Body of pancreas (tissue), 4 donors: ENCODE measurements at regions not wholly inside any gene's neighbourhood (a gene's known extent, or its start where the extent isn't known, plus 50 kb on each side); places are given as distances from the start of the nearest gene placed in this dataset.
"Not testable (repeated sequence)": the region's sequence is repeated elsewhere in the genome, so short reads cannot be mapped to it uniquely, and the experiment has no call there.

ENCODE experiments used
- ATAC-seq: fragments of 150-250 bp; one replicate; pipeline ENCODE4 v1.9.1; 2016
- DNase-seq, 4 donors: peaks; one replicate each; pipeline ENCODE4 v3.0.0-alpha.2; 2019
- H3K27ac ChIP-seq, 4 donors: fragments of 200-600 bp; sonication (generic); 1 replicate in 3 of 4; 2 replicates in 1 of 4; pipeline versions ENCODE4 v1.5.1 to v1.6.1; 2016 to 2019; ENCODE audit warnings: mild to moderate bottlenecking in 1 of 4, mixed read lengths in 1 of 4, moderate library complexity in 1 of 4
- H3K27me3 ChIP-seq, 2 donors: fragments of 200-600 bp; sonication (generic); one replicate each; pipeline ENCODE4 v1.6.0; 2016; ENCODE audit warnings: mild to moderate bottlenecking in 1 of 2
- H3K36me3 ChIP-seq, 2 donors: fragments of 200-600 bp; sonication (generic); replicated peaks in 1 of 2; 2 replicates each; pipeline ENCODE4 v1.5.1; 2016; ENCODE audit warnings: low read depth in 2 of 2; ENCODE audit not compliant: insufficient read depth in 1 of 2
- H3K4me1 ChIP-seq: fragments of 200-600 bp; sonication (generic); one replicate; pipeline ENCODE4 v1.6.0; 2016
- H3K4me3 ChIP-seq, 2 donors: fragments of 200-600 bp; sonication (generic); 1 replicate in 1 of 2; 2 replicates in 1 of 2; pipeline ENCODE4 v1.5.1; 2016 to 2019
- H3K9me3 ChIP-seq, 3 donors: fragments of 200-600 bp; sonication (generic); 1 replicate in 2 of 3; 2 replicates in 1 of 3; pipeline ENCODE4 v1.5.1; 2016
- POLR2A ChIP-seq, 3 donors: fragments of 450-650 bp; IDR thresholded peaks; one replicate each; pipeline ENCODE4 v1.6.1; 2016; ENCODE audit warnings: antibody characterized with exemption in 3 of 3, mild to moderate bottlenecking in 2 of 3
- whole genome bisulfite sequencing, 2 donors: methylation state at CpG; one replicate each; pipeline ENCODE4 v1.1.5; 2017; 5-methylcytosine and 5-hydroxymethylcytosine counted together
- intact Hi-C: fragments of 100-400 bp; cut with DNase I; formaldehyde crosslinking; loops from one replicate; pipeline ENCODE4 v1.15.1; 2023
- TF ChIP-seq, protein P1 (sequence below), 7 experiments: fragments of 450-650 bp in 4 of 7; fragments of 200-600 bp in 3 of 7; sonication (generic) in 3 of 7; IDR thresholded peaks; one replicate each; pipeline ENCODE4 v1.5.1; 2016 to 2019; ENCODE audit warnings: antibody characterized with exemption in 7 of 7

DNA sequence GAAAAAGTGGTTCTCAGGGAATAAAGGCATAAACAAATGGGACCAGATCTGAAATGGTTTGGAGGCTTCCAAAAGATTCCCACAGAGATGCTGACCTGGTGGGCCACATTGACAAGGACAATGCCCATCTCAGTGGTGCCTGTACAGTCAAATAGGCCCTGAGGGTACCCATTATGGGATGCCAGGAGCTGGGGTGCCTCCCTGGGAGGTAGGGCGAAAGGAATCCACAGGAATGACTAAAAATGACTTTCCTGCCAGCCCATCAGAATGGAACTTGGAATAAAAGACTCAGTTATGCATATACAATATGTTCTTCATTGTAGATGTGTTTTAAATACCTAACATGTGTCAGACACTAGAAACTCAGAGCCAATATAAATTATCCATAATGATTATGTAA lies 248.5 kb downstream of the RNF144A start:
- Histone ChIP-seq H3K4me1 (no peaks in the 10 kb centered on the region), H3K27ac (no peak overlapping the region), H3K27me3 (no peaks in the 10 kb centered on the region), H3K4me3 (no peak overlapping the region), H3K36me3 (no peaks in the 10 kb centered on the region), H3K9me3 (no peaks in the 10 kb centered on the region)
- intact Hi-C loops = no loop called here
- no peak for DNase-seq
- WGBS, 2 donors = 94 to 100% methylated on average over 1 of the region's 1 CpG
- TF ChIP-seq, protein P1, sequence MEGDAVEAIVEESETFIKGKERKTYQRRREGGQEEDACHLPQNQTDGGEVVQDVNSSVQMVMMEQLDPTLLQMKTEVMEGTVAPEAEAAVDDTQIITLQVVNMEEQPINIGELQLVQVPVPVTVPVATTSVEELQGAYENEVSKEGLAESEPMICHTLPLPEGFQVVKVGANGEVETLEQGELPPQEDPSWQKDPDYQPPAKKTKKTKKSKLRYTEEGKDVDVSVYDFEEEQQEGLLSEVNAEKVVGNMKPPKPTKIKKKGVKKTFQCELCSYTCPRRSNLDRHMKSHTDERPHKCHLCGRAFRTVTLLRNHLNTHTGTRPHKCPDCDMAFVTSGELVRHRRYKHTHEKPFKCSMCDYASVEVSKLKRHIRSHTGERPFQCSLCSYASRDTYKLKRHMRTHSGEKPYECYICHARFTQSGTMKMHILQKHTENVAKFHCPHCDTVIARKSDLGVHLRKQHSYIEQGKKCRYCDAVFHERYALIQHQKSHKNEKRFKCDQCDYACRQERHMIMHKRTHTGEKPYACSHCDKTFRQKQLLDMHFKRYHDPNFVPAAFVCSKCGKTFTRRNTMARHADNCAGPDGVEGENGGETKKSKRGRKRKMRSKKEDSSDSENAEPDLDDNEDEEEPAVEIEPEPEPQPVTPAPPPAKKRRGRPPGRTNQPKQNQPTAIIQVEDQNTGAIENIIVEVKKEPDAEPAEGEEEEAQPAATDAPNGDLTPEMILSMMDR (IDR thresholded peaks at IDR 0.05) = no peak
- TF ChIP-seq POLR2A (IDR thresholded peaks at IDR 0.05) = no peak
- no peak for ATAC-seq

DNA sequence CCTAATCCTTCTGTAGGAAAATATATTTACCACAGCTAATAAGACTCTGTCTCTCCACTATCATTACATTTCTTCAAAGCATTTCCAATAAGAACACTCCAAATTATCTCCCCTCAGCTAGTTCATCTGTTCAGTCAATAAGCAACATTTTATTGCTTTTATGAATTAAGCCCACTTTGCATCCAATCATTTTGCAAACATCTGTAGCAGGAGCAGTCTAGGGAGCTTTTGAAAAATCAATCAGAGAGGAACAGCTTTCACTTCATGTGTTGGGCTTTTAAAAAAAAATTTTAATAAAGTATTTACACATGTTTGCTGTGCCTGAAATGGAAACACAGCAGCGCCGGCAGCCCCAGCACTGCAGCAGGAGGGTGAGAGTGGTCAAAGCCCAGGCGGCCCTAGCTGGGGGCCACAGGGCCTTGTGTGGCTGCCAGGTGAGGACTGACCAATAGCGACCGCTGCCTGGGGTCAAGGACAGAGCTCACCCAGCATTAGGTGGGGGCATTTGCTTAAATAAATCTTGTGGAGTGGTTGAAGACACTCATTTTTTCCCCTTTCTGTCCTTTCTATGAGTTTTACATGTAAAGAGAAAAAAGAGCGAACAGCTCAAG lies 250.7 kb downstream of the RNF144A start:
- H3K27me3 ChIP-seq = no peaks in the 10 kb centered on the region
- no peak for TF ChIP-seq POLR2A (IDR thresholded peaks at IDR 0.05)
- TF ChIP-seq, protein P1 (IDR thresholded peaks at IDR 0.05) = no peak
- 86 to 88% methylated on average over 6 of the region's 6 CpGs for WGBS, 2 donors
- H3K9me3 ChIP-seq = no peaks in the 10 kb centered on the region
- no peaks in the 10 kb centered on the region for H3K4me1 ChIP-seq
- no peak overlapping the region for H3K27ac ChIP-seq
- DNase-seq (no peak), ATAC-seq (no peak)
- no peak overlapping the region for H3K4me3 ChIP-seq
- no peaks in the 10 kb centered on the region for H3K36me3 ChIP-seq
- intact Hi-C loops = no loop called here

DNA sequence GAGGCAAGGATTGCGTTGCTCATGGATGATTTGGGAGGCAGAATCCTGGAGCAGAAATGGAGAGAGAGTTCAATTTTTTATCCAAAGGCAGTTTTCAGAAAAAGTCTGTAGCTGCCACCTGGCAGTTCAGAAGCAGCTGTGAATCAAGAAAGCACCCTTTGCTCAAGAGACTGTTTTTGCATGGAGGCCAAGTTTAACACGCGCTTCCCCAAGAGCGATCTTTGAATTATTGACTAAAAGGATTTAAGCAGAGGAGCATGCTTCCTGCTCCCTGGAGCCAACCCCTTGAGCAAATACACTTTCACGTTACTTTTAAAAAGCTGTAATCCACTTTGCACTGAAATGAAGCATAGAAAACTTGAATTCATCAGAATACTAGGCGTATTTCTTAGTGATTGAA lies 252.4 kb downstream of the RNF144A start:
- WGBS, 2 donors = 75 to 83% methylated on average over 6 of the region's 6 CpGs
- Histone ChIP-seq H3K4me1 (no peaks in the 10 kb centered on the region), H3K27me3 (no peaks in the 10 kb centered on the region), H3K4me3 (no peak overlapping the region), H3K9me3 (no peaks in the 10 kb centered on the region), H3K36me3 (no peaks in the 10 kb centered on the region), H3K27ac (no peak overlapping the region)
- intact Hi-C loops = no loop called here
- DNase-seq (no peak), ATAC-seq (no peak)
- TF ChIP-seq, protein P1 (IDR thresholded peaks at IDR 0.05) = no peak
- TF ChIP-seq POLR2A (IDR thresholded peaks at IDR 0.05) = no peak

DNA sequence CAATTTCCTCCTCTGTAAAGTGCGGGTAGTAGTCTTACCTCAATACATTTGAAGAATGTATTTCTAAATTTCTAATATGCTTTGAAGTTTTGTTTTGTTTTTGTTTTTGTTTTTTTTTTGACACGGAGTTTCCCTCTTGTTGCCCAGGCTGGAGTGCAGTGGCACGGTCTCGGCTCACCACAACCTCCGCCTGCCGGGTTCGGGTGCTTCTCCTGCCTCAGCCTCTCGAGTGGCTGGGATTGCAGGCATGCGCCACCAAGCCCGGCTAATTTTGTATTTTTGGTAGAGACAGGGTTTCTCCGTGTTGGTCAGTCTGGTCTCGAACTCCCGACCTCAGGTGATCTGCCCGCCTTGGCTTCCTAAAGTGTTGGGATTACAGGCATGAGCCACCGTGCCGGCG lies 261.8 kb downstream of the RNF144A start:
- H3K4me1 ChIP-seq, H3K4me3 ChIP-seq, H3K9me3 ChIP-seq, H3K27ac ChIP-seq, intact Hi-C loops, H3K36me3 ChIP-seq, ATAC-seq, DNase-seq, H3K27me3 ChIP-seq: not testable (repeated sequence)
- 97 to 99% methylated on average over 11 to 17 of the region's 17 CpGs for WGBS, 2 donors

DNA sequence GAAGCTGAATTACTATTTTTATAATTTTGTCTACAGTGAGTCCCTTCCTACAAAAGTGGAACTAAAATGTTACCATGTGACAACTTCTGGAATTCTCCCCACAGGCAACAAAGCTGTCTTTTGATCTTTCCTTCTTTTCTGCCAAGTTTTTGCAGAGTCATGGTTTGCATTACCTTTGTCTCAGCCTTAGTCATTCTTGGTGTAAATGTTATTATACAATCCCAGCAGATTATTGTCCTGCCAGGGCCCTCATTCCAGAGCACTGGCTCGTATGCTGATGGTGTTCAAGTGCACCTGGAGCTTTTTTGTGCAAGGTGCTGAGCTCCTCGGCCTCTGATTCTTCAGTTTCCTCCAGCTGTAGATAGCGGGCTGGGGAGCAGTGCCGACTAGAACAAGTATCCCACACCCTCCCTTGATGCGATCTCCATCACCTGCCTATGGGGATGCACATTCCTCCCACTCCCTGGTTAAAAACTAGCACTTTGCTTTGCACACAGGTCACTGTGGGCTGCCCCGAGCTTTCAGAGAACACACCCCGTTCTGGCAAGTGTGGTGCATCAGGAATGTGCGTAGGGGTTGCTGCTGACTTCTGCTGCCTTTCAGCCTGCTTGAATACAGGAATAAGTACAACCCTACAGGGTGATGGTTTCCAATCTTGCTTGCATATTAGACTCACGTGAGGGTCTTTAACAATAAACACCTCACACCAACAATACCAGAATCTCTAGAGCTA lies 263.6 kb downstream of the RNF144A start:
- Histone ChIP-seq H3K4me3 (no peak overlapping the region), H3K9me3 (no peaks in the 10 kb centered on the region), H3K4me1 (no peaks in the 10 kb centered on the region), H3K27me3 (no peaks in the 10 kb centered on the region), H3K36me3 (no peaks in the 10 kb centered on the region), H3K27ac (no peak overlapping the region)
- 77 to 80% methylated on average over 9 of the region's 9 CpGs for WGBS, 2 donors
- ATAC-seq (peak; percentile 68), DNase-seq (no peak)
- TF ChIP-seq, protein P1 (IDR thresholded peaks at IDR 0.05) = no peak
- TF ChIP-seq POLR2A (IDR thresholded peaks at IDR 0.05) = no peak
- intact Hi-C loops = no loop called here
